CD4-positive, alpha-beta T cell treated with Interleukin-10 for 1 hour (primary cell): ENCODE measurements at regions not wholly inside any gene's neighbourhood (a gene's known extent, or its start where the extent isn't known, plus 50 kb on each side); places are given as distances from the start of the nearest gene placed in this dataset.

Source experiments
- DNase-seq: peaks from one replicate; pipeline ENCODE4 v3.0.0-alpha.2; 2020

- DNase-seq, result no peak
These were observed 293.3 kb upstream of the RORA start for GRCh38 chr15:61522411-61522810.

- DNase-seq, result no peak
These were observed 292.9 kb upstream of the RORA start for GRCh38 chr15:61521953-61522352.

- DNase-seq, result no peak
These were observed 290.2 kb upstream of the RORA start for GRCh38 chr15:61519296-61519695.

- DNase-seq, result no peak
These were observed 289.3 kb upstream of the RORA start for GRCh38 chr15:61518191-61518950.

GRCh38 chr15:61517776-61518175 lies 288.7 kb upstream of the RORA start:
- no peak for DNase-seq

GRCh38 chr15:61517335-61517734 lies 288.2 kb upstream of the RORA start:
- DNase-seq, result no peak

- DNase-seq, result no peak
These were observed 282.7 kb upstream of the RORA start for GRCh38 chr15:61511756-61512155.

- DNase-seq, result no peak
These were observed 282.0 kb upstream of the RORA start for GRCh38 chr15:61511089-61511488.

- DNase-seq, result no peak
These were observed 280.3 kb upstream of the RORA start for GRCh38 chr15:61509327-61509840.

GRCh38 chr15:61503383-61503969 lies 274.4 kb upstream of the RORA start:
- no peak for DNase-seq

GRCh38 chr15:61501815-61502389 lies 272.8 kb upstream of the RORA start:
- no peak for DNase-seq

GRCh38 chr15:61500951-61501620 lies 272.0 kb upstream of the RORA start:
- DNase-seq, result no peak

GRCh38 chr15:61500523-61500922 lies 271.4 kb upstream of the RORA start:
- DNase-seq, result no peak

- DNase-seq, result no peak
These were observed 270.3 kb upstream of the RORA start for GRCh38 chr15:61499376-61499775.

- DNase-seq, result no peak
These were observed 260.5 kb upstream of the RORA start for GRCh38 chr15:61489571-61489970.

- no peak for DNase-seq
These were observed 254.5 kb upstream of the RORA start for GRCh38 chr15:61483599-61483998.

GRCh38 chr15:61481886-61482285 lies 252.8 kb upstream of the RORA start:
- DNase-seq, result no peak

- DNase-seq, result no peak
These were observed 251.8 kb upstream of the RORA start for GRCh38 chr15:61480863-61481262.

GRCh38 chr15:61480295-61480694 lies 251.2 kb upstream of the RORA start:
- no peak for DNase-seq

- DNase-seq, result no peak
These were observed 250.5 kb upstream of the RORA start for GRCh38 chr15:61479613-61480012.

GRCh38 chr15:61476741-61477140 lies 247.6 kb upstream of the RORA start:
- no peak for DNase-seq

GRCh38 chr15:61474796-61475195 lies 245.7 kb upstream of the RORA start:
- DNase-seq, result no peak

- no peak for DNase-seq
These were observed 238.7 kb upstream of the RORA start for GRCh38 chr15:61467823-61468222.
